Common myeloid progenitor, CD34-positive (primary cell): ENCODE measurements at regions not wholly inside any gene's neighbourhood (a gene's known extent, or its start where the extent isn't known, plus 50 kb on each side); places are given as distances from the start of the nearest gene placed in this dataset.
"Not testable (repeated sequence)": the region's sequence is repeated elsewhere in the genome, so short reads cannot be mapped to it uniquely, and the experiment has no call there.

Experiments used
- CTCF ChIA-PET: fragments of 350-600 bp; sonication (Branson Sonifier 250); formaldehyde crosslinking; loops from one replicate; lab custom pipeline; 2021; ENCODE audit warnings: antibody characterized with exemption; lab: Charles Lee
- POLR2A ChIA-PET: fragments of 350-600 bp; sonication (Branson Sonifier 250); formaldehyde crosslinking; loops from one replicate; lab custom pipeline; 2021; ENCODE audit warnings: antibody characterized with exemption; lab: Charles Lee
- DNase-seq, 3 donors: peaks; one replicate each; pipeline versions ENCODE4 v3.0.0 to v3.0.0-alpha.2; 2013
- H3K27ac ChIP-seq, 2 experiments: 1 replicate in 1 of 2; 2 replicates in 1 of 2; pipeline ENCODE4 v1.7.0; 2013; ENCODE audit warnings: inconsistent platforms in 2 of 2, low read length in 2 of 2, mild to moderate bottlenecking in 2 of 2, low read depth in 1 of 2, moderate library complexity in 1 of 2; ENCODE audit not compliant: severe bottlenecking in 2 of 2, insufficient read depth in 1 of 2, poor library complexity in 1 of 2
- H3K27me3 ChIP-seq, 5 experiments: replicated peaks in 2 of 5; 1 replicate in 3 of 5; 2 replicates in 2 of 5; pipeline versions ENCODE4 v1.6.1 to v1.7.0; 2013; ENCODE audit warnings: low read length in 4 of 5, mild to moderate bottlenecking in 2 of 5, moderate library complexity in 2 of 5, inconsistent platforms in 1 of 5; ENCODE audit not compliant: insufficient read depth in 5 of 5, control insufficient read depth in 4 of 5
- H3K36me3 ChIP-seq, 4 experiments: 1 replicate in 2 of 4; 2 replicates in 2 of 4; pipeline versions ENCODE4 v1.6.1 to v1.7.0; 2013; ENCODE audit warnings: low read length in 3 of 4, control low read depth in 1 of 4, mild to moderate bottlenecking in 1 of 4; ENCODE audit not compliant: control insufficient read depth in 4 of 4, insufficient read depth in 4 of 4
- H3K4me1 ChIP-seq, 4 experiments: 1 replicate in 3 of 4; 2 replicates in 1 of 4; pipeline versions ENCODE4 v1.6.1 to v1.7.1; 2013; ENCODE audit warnings: low read length in 3 of 4, mild to moderate bottlenecking in 3 of 4, control low read depth in 1 of 4, inconsistent platforms in 1 of 4, moderate library complexity in 1 of 4; ENCODE audit not compliant: control insufficient read depth in 4 of 4, insufficient read depth in 4 of 4; ENCODE audit errors: control extremely low read depth in 1 of 4
- H3K4me3 ChIP-seq, 7 experiments: 1 replicate in 4 of 7; 2 replicates in 3 of 7; pipeline versions ENCODE4 v1.5.1 to v1.7.0; 2013; ENCODE audit warnings: mild to moderate bottlenecking in 7 of 7, low read length in 6 of 7, moderate library complexity in 6 of 7, inconsistent platforms in 2 of 7, low read depth in 2 of 7, control low read depth in 1 of 7; ENCODE audit not compliant: insufficient read depth in 4 of 7, control insufficient read depth in 1 of 7; ENCODE audit errors: extremely low read depth in 1 of 7
- H3K9me3 ChIP-seq, 5 experiments: 1 replicate in 4 of 5; 2 replicates in 1 of 5; pipeline versions ENCODE4 v1.6.1 to v1.7.1; 2013; ENCODE audit warnings: low read length in 4 of 5, mild to moderate bottlenecking in 2 of 5, inconsistent platforms in 1 of 5, low read depth in 1 of 5, moderate library complexity in 1 of 5; ENCODE audit not compliant: control insufficient read depth in 4 of 5, insufficient read depth in 2 of 5; ENCODE audit errors: control extremely low read depth in 1 of 5
- WGBS: methylation state at CpG from one replicate; pipeline ENCODE4 v1.1.5; 2013; ENCODE audit not compliant: insufficient coverage; 5-methylcytosine and 5-hydroxymethylcytosine counted together

DNA sequence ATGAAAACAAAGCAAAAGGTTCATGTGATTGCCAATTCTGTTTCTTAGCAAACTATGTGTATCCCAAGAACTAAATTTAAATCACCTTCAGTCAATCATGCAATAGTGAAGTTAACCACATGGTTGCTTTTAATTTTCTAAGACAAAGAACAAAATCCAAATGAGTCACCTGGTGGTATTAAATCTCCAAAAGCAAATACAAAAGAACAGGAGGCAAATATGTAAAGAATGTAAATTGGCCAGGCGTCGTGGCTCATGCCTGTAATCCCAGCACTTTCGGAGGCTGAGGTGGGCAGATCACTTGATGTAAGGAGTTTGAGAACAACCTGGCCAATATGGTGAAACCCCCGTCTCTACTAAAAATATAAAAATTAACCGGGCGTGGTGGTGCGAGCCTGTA lies 54.2 kb upstream of the PIK3R4 start:
- Histone ChIP-seq H3K27me3 (no peaks in the 10 kb centered on the region), H3K36me3 (no peaks in the 10 kb centered on the region), H3K4me3 (no peak overlapping the region), H3K4me1 (no peaks in the 10 kb centered on the region), H3K9me3 (no peaks in the 10 kb centered on the region), H3K27ac (no peak overlapping the region)
- DNase-seq, result no peak
- CTCF ChIA-PET, result no interaction called here
- 100% methylated on average over 4 of the region's 7 CpGs for WGBS
- POLR2A ChIA-PET, result no interaction called here

DNA sequence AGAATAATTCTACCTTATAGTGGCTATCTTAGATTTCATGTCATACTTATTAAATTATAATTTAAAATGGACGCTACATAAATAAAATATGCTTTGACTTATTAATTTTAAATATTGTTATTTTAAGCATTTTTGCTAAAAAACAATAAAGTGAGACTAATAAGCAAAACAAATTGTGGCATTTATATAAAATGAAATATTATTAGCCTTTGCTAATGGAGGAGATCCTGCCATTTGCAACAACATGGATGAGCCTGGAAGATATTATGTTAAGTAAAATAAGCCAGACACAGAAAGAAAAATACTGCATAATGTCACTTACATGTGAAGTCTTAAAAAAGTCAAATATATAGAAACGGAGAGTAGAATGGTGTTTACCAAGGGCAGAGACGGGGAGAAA lies 54.8 kb upstream of the PIK3R4 start:
- POLR2A ChIA-PET, result no interaction called here
- 100% methylated on average over 2 of the region's 3 CpGs for WGBS
- no peaks in the 10 kb centered on the region for H3K27me3 ChIP-seq
- H3K4me1 ChIP-seq, result no peaks in the 10 kb centered on the region
- CTCF ChIA-PET, result no interaction called here
- no peak for DNase-seq
- no peak overlapping the region for H3K4me3 ChIP-seq
- H3K27ac ChIP-seq, result no peak overlapping the region
- no peaks in the 10 kb centered on the region for H3K36me3 ChIP-seq
- H3K9me3 ChIP-seq, result no peaks in the 10 kb centered on the region

DNA sequence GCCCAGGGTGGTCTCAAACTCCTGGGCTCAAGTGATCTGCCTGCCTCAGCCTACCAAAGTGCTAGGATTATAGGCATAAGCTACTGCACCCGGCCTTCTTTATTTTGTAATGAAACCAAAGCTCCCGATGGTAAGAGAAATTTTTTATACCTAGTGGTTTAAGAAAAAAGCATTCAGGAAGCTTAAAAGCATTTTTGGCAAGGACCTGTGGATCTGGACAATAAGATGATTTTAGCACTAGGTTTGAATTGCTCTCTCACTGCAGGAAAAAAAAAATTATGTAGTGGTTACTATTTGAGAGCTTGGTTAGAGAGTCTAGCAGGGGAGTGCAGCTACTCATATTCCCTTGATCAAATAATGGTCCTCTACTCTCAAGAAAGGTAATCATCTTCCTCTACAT lies 64.9 kb upstream of the PIK3R4 start:
- Histone ChIP-seq H3K4me3 (peak overlapping the region in 1 of 7 experiments; percentile 23), H3K4me1 (peaks cover 0 to 6% (median 0%) of the 10 kb centered on the region in 4 experiments), H3K9me3 (peaks cover 0 to 9% (median 0%) of the 10 kb centered on the region in 5 experiments), H3K27ac (no peak overlapping the region), H3K27me3 (no peaks in the 10 kb centered on the region), H3K36me3 (no peaks in the 10 kb centered on the region)
- CTCF ChIA-PET, result interaction anchor here (0.5 to 1.4 kb wide), 5 partner anchors 15 to 1637 kb away, joined by 3 to 4 read pairs (median 3); no protein-coding TSS in a partner anchor
- 8% methylated on average over 2 of the region's 2 CpGs for WGBS
- DNase-seq, result peak in 1 of 3 donors; percentile 13
- POLR2A ChIA-PET, result interaction anchor here (0.7 kb wide), 1 partner anchor 37 kb away, joined by 4 read pairs; no protein-coding TSS in a partner anchor

DNA sequence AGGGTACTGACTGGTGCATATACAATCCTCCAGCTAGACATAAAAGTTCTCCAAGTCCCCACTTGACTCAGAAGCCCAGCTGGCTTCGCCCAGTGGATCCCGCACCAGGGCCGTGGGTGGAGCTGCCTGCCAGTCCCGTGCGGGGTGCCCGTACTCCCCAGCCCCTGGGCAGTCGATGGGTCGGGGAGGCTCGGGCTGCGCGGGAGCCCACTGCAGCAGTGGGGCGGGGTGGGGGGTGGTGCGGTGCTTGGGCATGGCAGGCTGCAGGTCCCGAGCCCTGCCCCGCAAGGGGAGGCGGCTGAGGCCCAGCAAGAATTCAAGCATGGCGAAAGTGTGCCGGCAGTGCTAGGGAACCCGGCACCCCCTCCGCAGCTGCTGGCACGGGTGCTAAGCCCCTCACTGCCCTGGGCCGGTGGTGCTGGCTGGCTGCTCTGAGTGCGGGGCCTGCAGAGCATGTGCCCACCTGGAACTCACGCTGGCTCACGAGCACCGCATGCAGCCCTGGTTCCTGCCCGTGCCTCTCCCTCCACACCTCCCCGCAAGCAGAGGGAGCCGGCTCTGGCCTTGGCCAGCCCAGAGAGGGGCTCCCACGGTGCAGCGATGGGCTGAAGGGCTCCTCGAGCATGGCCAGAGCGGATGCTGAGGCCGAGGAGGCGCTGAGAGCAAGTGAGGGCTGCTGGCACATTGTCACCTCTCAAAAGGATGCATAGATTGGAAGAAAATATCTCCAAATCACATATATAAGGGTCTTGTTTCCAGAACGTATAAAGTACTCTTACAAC lies 68.3 kb upstream of the PIK3R4 start:
- Histone ChIP-seq H3K9me3 (peaks cover 0 to 9% (median 0%) of the 10 kb centered on the region in 5 experiments), H3K36me3 (no peaks in the 10 kb centered on the region), H3K27me3 (no peaks in the 10 kb centered on the region), H3K4me1 (peaks cover 0 to 6% (median 0%) of the 10 kb centered on the region in 4 experiments), H3K4me3 (no peak overlapping the region), H3K27ac (no peak overlapping the region)
- ChIA-PET POLR2A (no interaction called here), CTCF (no interaction called here)
- no peak for DNase-seq
- WGBS, result 98% methylated on average over 29 of the region's 36 CpGs

DNA sequence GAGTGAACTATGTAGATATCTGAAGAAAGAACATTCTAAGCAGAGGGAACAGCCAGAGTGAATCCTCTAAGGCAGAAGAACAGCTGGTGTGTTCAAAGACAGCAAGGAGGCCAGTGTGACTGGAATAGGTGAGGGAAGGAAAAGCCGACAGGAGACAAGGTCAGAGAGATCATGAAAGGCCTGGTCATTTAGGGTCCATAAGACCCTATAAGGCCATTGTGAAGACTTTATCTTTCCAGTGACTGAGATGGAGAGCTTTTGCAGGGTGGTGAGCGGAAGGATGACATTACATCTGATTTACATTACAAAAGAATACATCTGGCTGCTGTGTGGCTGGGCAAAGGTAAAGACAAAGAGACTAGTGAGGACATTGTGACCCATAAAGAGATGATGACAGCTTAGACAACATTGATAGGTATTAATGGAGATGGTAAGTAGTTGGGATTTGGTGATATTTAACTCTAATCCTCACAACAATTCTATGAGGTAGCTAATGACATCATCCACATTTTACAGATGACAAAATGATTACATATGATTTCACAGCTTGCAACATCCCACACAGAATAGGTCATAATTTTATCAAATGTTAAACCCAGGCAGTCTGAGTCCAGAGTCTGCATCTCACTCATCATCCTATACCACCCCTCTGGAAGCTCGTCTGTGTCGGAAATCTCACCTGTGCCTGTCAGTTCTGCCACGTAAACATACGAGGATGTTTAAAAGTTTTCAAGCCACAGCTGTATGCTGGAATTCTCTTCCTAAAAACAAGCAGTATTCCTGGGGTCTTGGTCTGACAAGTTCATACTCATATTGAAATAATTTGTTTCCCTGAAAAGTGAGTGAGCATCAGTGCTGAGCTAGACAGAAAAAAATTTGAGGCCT lies 70.2 kb upstream of the PIK3R4 start:
- CTCF ChIA-PET, result interaction anchor here (0.6 to 2.2 kb wide), 4 partner anchors 11 to 1839 kb away, joined by 4 to 7 read pairs (median 6); no protein-coding TSS in a partner anchor
- no peak for DNase-seq

DNA sequence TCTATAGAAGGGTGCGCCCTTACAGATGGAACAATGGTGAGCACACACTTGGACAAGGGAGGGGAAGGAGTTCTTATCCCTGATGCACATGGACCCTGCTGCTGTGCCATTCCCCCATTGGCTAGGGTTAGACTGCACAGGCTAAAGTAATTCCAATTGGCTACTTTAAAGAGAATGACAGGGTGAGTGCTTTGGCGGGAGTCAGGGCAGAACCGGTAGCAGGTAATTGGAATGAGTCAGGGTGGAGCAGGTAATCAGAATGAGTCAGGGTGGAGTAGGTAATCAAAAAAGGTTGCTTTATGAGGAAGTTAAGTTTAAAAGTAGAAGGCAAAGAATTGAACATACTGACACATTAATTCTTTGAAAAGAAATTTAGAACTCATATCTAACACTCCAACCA lies 71.4 kb upstream of the PIK3R4 start:
- 93% methylated on average over 3 of the region's 3 CpGs for WGBS
- DNase-seq, H3K4me1 ChIP-seq, H3K27ac ChIP-seq, H3K4me3 ChIP-seq, H3K36me3 ChIP-seq, H3K9me3 ChIP-seq, H3K27me3 ChIP-seq, POLR2A ChIA-PET: not testable (repeated sequence)
- CTCF ChIA-PET, result interaction anchor here (2.2 kb wide), 1 partner anchor 9 kb away, joined by 6 read pairs; no protein-coding TSS in a partner anchor

More for the DNA sequence above, 70.2 kb upstream of the PIK3R4 start:
- Histone ChIP-seq H3K36me3 (no peaks in the 10 kb centered on the region), H3K4me1 (peaks cover 0 to 1% (median 0%) of the 10 kb centered on the region in 4 experiments), H3K27me3 (no peaks in the 10 kb centered on the region), H3K4me3 (no peak overlapping the region), H3K27ac (no peak overlapping the region), H3K9me3 (peaks cover 0 to 4% (median 0%) of the 10 kb centered on the region in 5 experiments)
- 98% methylated on average over 4 of the region's 6 CpGs for WGBS
- POLR2A ChIA-PET, result no interaction called here
